H9 (cell line): ENCODE measurements at regions not wholly inside any gene's neighbourhood (a gene's known extent, or its start where the extent isn't known, plus 50 kb on each side); places are given as distances from the start of the nearest gene placed in this dataset.

Experiments
- DNase-seq: peaks from one replicate; pipeline ENCODE4 v3.0.0-alpha.2; 2017
- H2AFZ ChIP-seq: one replicate; pipeline ENCODE4 v1.6.1; 2013; ENCODE audit warnings: mild to moderate bottlenecking, low read length, control low read depth, moderate library complexity
- H2AK5ac ChIP-seq: 2 replicates; pipeline ENCODE4 v1.6.1; 2013; ENCODE audit warnings: low read length, control low read depth, mixed read lengths; ENCODE audit not compliant: insufficient read length
- H2BK120ac ChIP-seq: one replicate; pipeline ENCODE4 v1.6.1; 2013; ENCODE audit warnings: low read depth, mild to moderate bottlenecking, low read length, control low read depth, inconsistent platforms; ENCODE audit not compliant: poor library complexity, severe bottlenecking
- H2BK12ac ChIP-seq: 2 replicates; pipeline ENCODE4 v1.6.1; 2013; ENCODE audit warnings: low read length, control low read depth, mixed read lengths, low read depth; ENCODE audit not compliant: insufficient read length
- H2BK15ac ChIP-seq: 2 replicates; pipeline ENCODE4 v1.6.1; 2013; ENCODE audit warnings: low read depth, low read length, control low read depth
- H2BK20ac ChIP-seq: one replicate; pipeline ENCODE4 v1.6.1; 2013; ENCODE audit warnings: low read depth, mild to moderate bottlenecking, low read length, control low read depth, inconsistent platforms; ENCODE audit not compliant: poor library complexity, severe bottlenecking
- H2BK5ac ChIP-seq: 2 replicates; pipeline ENCODE4 v1.6.1; 2013; ENCODE audit warnings: low read length, control low read depth, mixed read lengths; ENCODE audit not compliant: insufficient read length
- H3K14ac ChIP-seq: 2 replicates; pipeline ENCODE4 v1.6.1; 2013; ENCODE audit warnings: low read length, control low read depth; ENCODE audit not compliant: insufficient read depth
- H3K18ac ChIP-seq: 2 replicates; pipeline ENCODE4 v1.6.1; 2013; ENCODE audit warnings: low read depth, mild to moderate bottlenecking, mixed read lengths, low read length, control low read depth; ENCODE audit not compliant: insufficient read length
- H3K23ac ChIP-seq: 2 replicates; pipeline ENCODE4 v1.6.1; 2013; ENCODE audit warnings: low read length, control low read depth, mixed read lengths, low read depth; ENCODE audit not compliant: insufficient read length
- H3K23me2 ChIP-seq: 2 replicates; pipeline ENCODE4 v1.6.1; 2013; ENCODE audit warnings: low read depth, mild to moderate bottlenecking, mixed read lengths, low read length, control low read depth; ENCODE audit not compliant: insufficient read length, poor library complexity, severe bottlenecking
- H3K27ac ChIP-seq: 2 replicates; pipeline ENCODE4 v1.5.1; 2013; ENCODE audit warnings: low read length, control low read depth, mixed read lengths, low read depth; ENCODE audit not compliant: insufficient read length
- H3K27me3 ChIP-seq: 2 replicates; pipeline ENCODE4 v1.6.1; 2013; ENCODE audit warnings: low read length, control low read depth, inconsistent platforms; ENCODE audit not compliant: insufficient read depth
- H3K4ac ChIP-seq: 2 replicates; pipeline ENCODE4 v1.6.1; 2013; ENCODE audit warnings: low read depth, mild to moderate bottlenecking, control low read depth, inconsistent platforms, low read length, moderate library complexity
- H3K4me1 ChIP-seq: 2 replicates; pipeline ENCODE4 v1.6.1; 2013; ENCODE audit warnings: low read length, control low read depth, inconsistent platforms; ENCODE audit not compliant: insufficient read depth
- H3K4me2 ChIP-seq: 2 replicates; pipeline ENCODE4 v1.6.1; 2013; ENCODE audit warnings: low read length, control low read depth, mixed read lengths; ENCODE audit not compliant: insufficient read length, insufficient read depth
- H3K56ac ChIP-seq: 2 replicates; pipeline ENCODE4 v1.6.1; 2013; ENCODE audit warnings: low read depth, mild to moderate bottlenecking, mixed read lengths, low read length, control low read depth; ENCODE audit not compliant: insufficient read length
- H3K79me1 ChIP-seq: 2 replicates; pipeline ENCODE4 v1.6.1; 2013; ENCODE audit warnings: low read depth, mild to moderate bottlenecking, moderate library complexity, low read length, control low read depth, inconsistent platforms; ENCODE audit not compliant: insufficient read depth, poor library complexity, severe bottlenecking
- H3K79me2 ChIP-seq: 2 replicates; pipeline ENCODE4 v1.6.1; 2013; ENCODE audit warnings: low read length, control low read depth, inconsistent platforms; ENCODE audit not compliant: insufficient read depth
- H3K9ac ChIP-seq: 2 replicates; pipeline ENCODE4 v1.6.1; 2013; ENCODE audit warnings: low read length, control low read depth, mixed read lengths; ENCODE audit not compliant: insufficient read length; ENCODE audit errors: extremely low read depth
- H3K9me3 ChIP-seq: one replicate; pipeline ENCODE4 v1.6.1; 2013; ENCODE audit warnings: low read depth, low read length, inconsistent platforms; ENCODE audit not compliant: control insufficient read depth
- H3T11ph ChIP-seq: one replicate; pipeline ENCODE4 v1.6.1; 2013; ENCODE audit warnings: mild to moderate bottlenecking, low read length, control low read depth, inconsistent platforms
- H4K20me1 ChIP-seq: one replicate; pipeline ENCODE4 v1.6.1; 2013; ENCODE audit not compliant: control insufficient read depth, insufficient read length, insufficient read depth
- H4K5ac ChIP-seq: 2 replicates; pipeline ENCODE4 v1.6.1; 2013; ENCODE audit warnings: low read depth, mild to moderate bottlenecking, mixed read lengths, low read length, control low read depth; ENCODE audit not compliant: insufficient read length
- H4K8ac ChIP-seq: replicated peaks from 2 replicates; pipeline ENCODE4 v1.6.1; 2013; ENCODE audit warnings: low read length, control low read depth, mixed read lengths, low read depth; ENCODE audit not compliant: insufficient read length
- H4K91ac ChIP-seq: 2 replicates; pipeline ENCODE4 v1.6.1; 2013; ENCODE audit warnings: low read depth, mild to moderate bottlenecking, moderate library complexity, mixed read lengths, low read length, control low read depth; ENCODE audit not compliant: insufficient read length
- H3K27ac Mint-ChIP-seq, 3 experiments: 2 replicates in 2 of 3; 3 replicates in 1 of 3; pipeline ENCODE4 v1.8.0; 2020 to 2021; ENCODE audit warnings: mixed read lengths in 3 of 3, mild to moderate bottlenecking in 1 of 3, moderate library complexity in 1 of 3
- H3K27me3 Mint-ChIP-seq: 2 replicates; pipeline ENCODE4 v1.8.0; 2021; ENCODE audit warnings: low read depth, mild to moderate bottlenecking, moderate library complexity, mixed read lengths
- H3K36me3 Mint-ChIP-seq, 3 experiments: 2 replicates in 2 of 3; 3 replicates in 1 of 3; pipeline ENCODE4 v1.8.0; 2020 to 2021; ENCODE audit warnings: low read depth in 3 of 3, mixed read lengths in 3 of 3; ENCODE audit not compliant: insufficient read depth in 1 of 3
- H3K4me1 Mint-ChIP-seq, 2 experiments: 2 replicates each; pipeline ENCODE4 v1.8.0; 2020; ENCODE audit warnings: mixed read lengths in 2 of 2
- H3K4me3 Mint-ChIP-seq, 2 experiments: 2 replicates in 1 of 2; 3 replicates in 1 of 2; pipeline ENCODE4 v1.8.0; 2020 to 2021; ENCODE audit warnings: mild to moderate bottlenecking in 2 of 2, mixed read lengths in 2 of 2, moderate library complexity in 1 of 2
- H3K9me3 Mint-ChIP-seq, 2 experiments: 2 replicates in 1 of 2; 3 replicates in 1 of 2; pipeline ENCODE4 v1.8.0; 2020; ENCODE audit warnings: mild to moderate bottlenecking in 2 of 2, mixed read lengths in 2 of 2, moderate library complexity in 1 of 2
- WGBS: extraction: QIAGEN DNeasy Blood & Tissue Kit; methylation state at CpG from one replicate; pipeline ENCODE4 v1.1.7; 2013; ENCODE audit warnings: missing lambda C conversion rate, low lambda C conversion rate, mixed read lengths; ENCODE audit not compliant: insufficient read length; ENCODE audit errors: extremely low coverage; 5-methylcytosine and 5-hydroxymethylcytosine counted together
- TF ChIP-seq, protein P1 (sequence below): fragments of 200-600 bp; sonication (generic); conservative IDR thresholded peaks from 3 replicates; pipeline ENCODE4 v1.8.0; 2021; ENCODE audit warnings: antibody characterized with exemption, mild to moderate bottlenecking

DNA sequence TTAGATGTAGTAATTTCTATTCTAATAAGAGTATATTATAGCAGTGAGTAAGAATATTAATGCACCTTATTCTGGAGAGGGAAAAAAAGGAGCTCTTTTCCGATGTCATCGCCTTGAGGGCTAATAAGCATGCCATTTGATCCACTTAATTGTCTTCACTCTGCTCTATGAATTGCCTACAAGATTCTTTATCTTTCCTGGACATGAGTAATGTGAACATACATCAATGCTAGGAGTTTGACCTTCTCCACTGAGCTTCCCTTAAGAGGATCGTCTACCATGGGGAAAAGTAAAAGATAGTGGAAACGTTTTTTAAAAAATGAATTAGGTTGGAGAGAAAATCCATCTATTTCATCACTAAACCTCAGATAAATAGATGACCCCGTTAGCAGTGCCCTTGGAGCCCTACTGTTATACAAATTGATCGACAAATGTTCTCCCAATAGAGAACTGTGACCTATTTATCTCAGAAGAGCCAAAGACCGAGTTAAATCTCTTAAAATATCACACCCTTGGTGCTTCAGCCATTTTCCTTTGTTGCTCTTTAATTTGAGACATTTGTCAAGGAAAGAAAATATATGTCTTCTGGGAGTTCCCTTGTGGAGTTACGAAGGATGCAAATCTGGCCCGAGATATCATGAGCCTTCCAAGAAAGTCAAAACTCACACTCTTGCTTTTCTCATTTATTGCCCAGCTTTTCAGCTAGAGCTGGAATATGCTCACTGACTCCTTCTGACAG, 898.5 kb downstream of the KCNJ2 start:
- Histone ChIP-seq H2BK20ac (no peak overlapping the region), H3K79me2 (no peaks in the 10 kb centered on the region), H3K14ac (no peak overlapping the region), H3K4ac (no peak overlapping the region), H3K4me2 (no peak overlapping the region), H3K18ac (no peak overlapping the region), H3K27ac (no peak overlapping the region), H3T11ph (no peak overlapping the region), H2AFZ (no peak overlapping the region), H2BK12ac (no peak overlapping the region), H2BK120ac (no peak overlapping the region), H3K4me1 (no peaks in the 10 kb centered on the region), H3K79me1 (no peaks in the 10 kb centered on the region), H4K8ac (no peak overlapping the region), H4K20me1 (no peaks in the 10 kb centered on the region), H4K5ac (no peak overlapping the region), H4K91ac (no peak overlapping the region), H3K56ac (no peak overlapping the region), H3K27me3 (no peaks in the 10 kb centered on the region), H2BK5ac (no peak overlapping the region), H3K9me3 (no peaks in the 10 kb centered on the region), H2AK5ac (no peak overlapping the region), H3K23ac (no peak overlapping the region), H2BK15ac (no peak overlapping the region), H3K9ac (no peak overlapping the region), H3K23me2 (no peaks in the 10 kb centered on the region)
- no peaks in the 10 kb centered on the region for H3K9me3 Mint-ChIP-seq
- H3K4me3 Mint-ChIP-seq, result no peak overlapping the region
- DNase-seq, result no peak
- WGBS, result no CpG with 5 or more reads among the region's 9 CpGs
- no peaks in the 10 kb centered on the region; a peak in 1 of 7 replicates for H3K36me3 Mint-ChIP-seq
- TF ChIP-seq, protein P1, sequence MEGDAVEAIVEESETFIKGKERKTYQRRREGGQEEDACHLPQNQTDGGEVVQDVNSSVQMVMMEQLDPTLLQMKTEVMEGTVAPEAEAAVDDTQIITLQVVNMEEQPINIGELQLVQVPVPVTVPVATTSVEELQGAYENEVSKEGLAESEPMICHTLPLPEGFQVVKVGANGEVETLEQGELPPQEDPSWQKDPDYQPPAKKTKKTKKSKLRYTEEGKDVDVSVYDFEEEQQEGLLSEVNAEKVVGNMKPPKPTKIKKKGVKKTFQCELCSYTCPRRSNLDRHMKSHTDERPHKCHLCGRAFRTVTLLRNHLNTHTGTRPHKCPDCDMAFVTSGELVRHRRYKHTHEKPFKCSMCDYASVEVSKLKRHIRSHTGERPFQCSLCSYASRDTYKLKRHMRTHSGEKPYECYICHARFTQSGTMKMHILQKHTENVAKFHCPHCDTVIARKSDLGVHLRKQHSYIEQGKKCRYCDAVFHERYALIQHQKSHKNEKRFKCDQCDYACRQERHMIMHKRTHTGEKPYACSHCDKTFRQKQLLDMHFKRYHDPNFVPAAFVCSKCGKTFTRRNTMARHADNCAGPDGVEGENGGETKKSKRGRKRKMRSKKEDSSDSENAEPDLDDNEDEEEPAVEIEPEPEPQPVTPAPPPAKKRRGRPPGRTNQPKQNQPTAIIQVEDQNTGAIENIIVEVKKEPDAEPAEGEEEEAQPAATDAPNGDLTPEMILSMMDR, result no peak
- H3K27ac Mint-ChIP-seq, result no peak overlapping the region
- H3K4me1 Mint-ChIP-seq, result no peaks in the 10 kb centered on the region
- no peaks in the 10 kb centered on the region for H3K27me3 Mint-ChIP-seq
